A549 (cell line): ENCODE measurements at regions not wholly inside any gene's neighbourhood (a gene's known extent, or its start where the extent isn't known, plus 50 kb on each side); places are given as distances from the start of the nearest gene placed in this dataset.

Experiments used
- ATAC-seq, 2 experiments: fragments of 200-7000 bp in 1 of 2; fragments of >200 bp in 1 of 2; cut with Nextera tagmentation in 1 of 2; cut with Tn5 transposase in 1 of 2; 3 replicates each; pipeline versions ENCODE4 v1.8.0 to v1.9.1; 2018 to 2020; ENCODE audit warnings: mild to moderate bottlenecking in 1 of 2, moderate library complexity in 1 of 2
- CTCF ChIA-PET: fragments of 300-600 bp; sonication (Branson Sonifier 250); formaldehyde crosslinking; extraction: SDS; loops from one replicate; lab custom pipeline; 2021; ENCODE audit warnings: antibody characterized with exemption, inconsistent platforms; lab: Yijun Ruan, JAX
- POLR2A ChIA-PET: fragments of 350-600 bp; formaldehyde crosslinking; extraction: SDS; loops from one replicate; lab custom pipeline; 2021; ENCODE audit warnings: antibody characterized with exemption, inconsistent platforms; lab: Yijun Ruan, JAX
- DNase-seq, 2 experiments: peaks; one replicate each; pipeline versions ENCODE4 v3.0.0 to v3.0.0-alpha.2; 2011 to 2016; ENCODE audit warnings: low read depth in 1 of 2, low spot score in 1 of 2
- FAIRE-seq: peaks from 2 replicates; lab custom pipeline; 2011; peaks lifted over from hg19 to GRCh38; lab: Jason Lieb, UNC
- H3K27ac ChIP-seq, 2 experiments: fragments of >200 bp; sonication (Bioruptor Twin); formaldehyde crosslinking; 3 replicates each; pipeline ENCODE4 v1.5.1; 2016 to 2017
- H3K4me1 ChIP-seq: fragments of >200 bp; sonication (Bioruptor Twin); formaldehyde crosslinking; 3 replicates; pipeline ENCODE4 v1.6.1; 2016
- H3K4me2 ChIP-seq: fragments of >200 bp; sonication (Bioruptor Twin); formaldehyde crosslinking; 3 replicates; pipeline ENCODE4 v1.6.1; 2016
- H3K4me3 ChIP-seq: fragments of >200 bp; sonication (Bioruptor Twin); formaldehyde crosslinking; 3 replicates; pipeline ENCODE4 v1.5.1; 2016
- H3K9me3 ChIP-seq: fragments of >200 bp; sonication (Bioruptor Twin); formaldehyde crosslinking; 3 replicates; pipeline ENCODE4 v1.6.1; 2016
- ATOH8 ChIP-seq: fragments of 250-450 bp; sonication (Bioruptor Pico); IDR thresholded peaks from 2 replicates; pipeline ENCODE4 v1.5.0; 2020; ENCODE audit warnings: low read depth, mild to moderate bottlenecking, moderate library complexity
- CHD4 ChIP-seq: fragments of 200-600 bp; sonication (generic); IDR thresholded peaks from 2 replicates; pipeline ENCODE4 v1.6.1; 2016; ENCODE audit warnings: antibody characterized with exemption, mild to moderate bottlenecking, borderline replicate concordance
- EHMT2 ChIP-seq: fragments of 200-600 bp; sonication (generic); IDR thresholded peaks from 2 replicates; pipeline ENCODE4 v1.6.1; 2016; ENCODE audit warnings: antibody characterized with exemption, low read depth, mild to moderate bottlenecking, moderate library complexity
- ELK1 ChIP-seq: fragments of 150-350 bp; IDR thresholded peaks from 2 replicates; pipeline ENCODE4 v1.6.1; 2014; ENCODE audit warnings: low read depth, mild to moderate bottlenecking, low read length
- ESRRA ChIP-seq: fragments of 150-350 bp; IDR thresholded peaks from 2 replicates; pipeline ENCODE4 v1.6.1; 2014; ENCODE audit warnings: mild to moderate bottlenecking, low read length, borderline replicate concordance
- FOSL2 ChIP-seq, 2 experiments: fragments of 450-650 bp in 1 of 2; fragments of >200 bp in 1 of 2; sonication (Bioruptor Twin) in 1 of 2; formaldehyde crosslinking; IDR thresholded peaks; 2 replicates each; pipeline versions ENCODE4 v1.5.0 to v1.6.1; 2016 to 2020; ENCODE audit warnings: mild to moderate bottlenecking in 1 of 2, moderate library complexity in 1 of 2
- FOXS1 ChIP-seq: fragments of 250-450 bp; sonication (Bioruptor Pico); IDR thresholded peaks from 2 replicates; pipeline ENCODE4 v1.5.0; 2020; ENCODE audit warnings: mild to moderate bottlenecking, moderate library complexity
- HMGXB4 ChIP-seq: fragments of 250-450 bp; sonication (Bioruptor Pico); IDR thresholded peaks from 2 replicates; pipeline ENCODE4 v1.5.0; 2021; ENCODE audit warnings: mild to moderate bottlenecking, moderate library complexity, borderline replicate concordance
- MAFK ChIP-seq: fragments of 450-650 bp; IDR thresholded peaks from 2 replicates; pipeline ENCODE4 v1.6.1; 2014; ENCODE audit not compliant: partially characterized antibody
- MYC ChIP-seq: IDR thresholded peaks from 2 replicates; pipeline ENCODE4 v1.6.1; 2012; ENCODE audit warnings: mild to moderate bottlenecking, inconsistent platforms, low read length, improper control_type of control experiment, borderline replicate concordance
- NFE2L2 ChIP-seq: fragments of 150-350 bp; conservative IDR thresholded peaks from 2 replicates; pipeline ENCODE4 v1.6.1; 2014; ENCODE audit warnings: low read length
- NR3C1 ChIP-seq: fragments of >200 bp; sonication (Bioruptor Twin); formaldehyde crosslinking; IDR thresholded peaks from 3 replicates; pipeline ENCODE4 v1.6.1; 2017
- RARB ChIP-seq: fragments of 250-450 bp; sonication (Bioruptor Pico); IDR thresholded peaks from 2 replicates; pipeline ENCODE4 v1.8.0; 2021; ENCODE audit warnings: mild to moderate bottlenecking, moderate library complexity
- SREBF2 ChIP-seq: fragments of 450-650 bp; IDR thresholded peaks from 2 replicates; pipeline ENCODE4 v1.6.1; 2014; ENCODE audit warnings: mild to moderate bottlenecking, moderate library complexity
- TFCP2L1 ChIP-seq: fragments of 250-450 bp; sonication (Bioruptor Pico); IDR thresholded peaks from 2 replicates; pipeline ENCODE4 v1.5.0; 2021; ENCODE audit warnings: mild to moderate bottlenecking
- TP53 ChIP-seq: fragments of 250-450 bp; sonication (Bioruptor Pico); IDR thresholded peaks from 2 replicates; pipeline ENCODE4 v1.5.0; 2021; ENCODE audit warnings: mild to moderate bottlenecking, moderate library complexity
- WGBS: methylation state at CpG from one replicate; pipeline ENCODE4 v1.1.6; 2017; ENCODE audit errors: missing lambda C conversion rate; 5-methylcytosine and 5-hydroxymethylcytosine counted together
- TF ChIP-seq, protein P1 (sequence below): IDR thresholded peaks from 2 replicates; pipeline ENCODE4 v1.6.1; 2012
- TF ChIP-seq, protein P2 (sequence below): IDR thresholded peaks from 2 replicates; pipeline ENCODE4 v1.6.1; 2012; ENCODE audit warnings: low read depth, borderline replicate concordance

DNA sequence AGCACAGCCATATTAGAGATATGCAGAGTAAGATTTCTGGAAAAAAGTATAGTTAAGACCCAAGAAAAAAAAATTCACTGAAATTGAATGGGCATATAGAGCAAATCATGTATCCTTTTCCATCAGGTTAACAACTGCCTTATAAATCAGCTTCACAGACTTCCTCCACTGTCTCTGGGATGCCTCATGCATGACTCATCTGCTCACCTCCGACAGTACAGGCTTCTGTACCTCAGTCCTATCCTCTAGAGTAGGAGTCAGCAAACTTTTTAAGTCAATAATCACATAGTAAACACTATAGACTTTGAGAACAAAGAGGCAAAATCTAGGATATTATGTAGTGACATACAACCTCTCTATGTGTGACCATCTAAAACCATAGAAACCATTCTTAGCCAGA is 211.6 kb upstream of the SP8 start:
- ChIA-PET CTCF (no interaction called here), POLR2A (no interaction called here)
- Histone ChIP-seq H3K4me1 (no peaks in the 10 kb centered on the region), H3K4me3 (no peak overlapping the region), H3K9me3 (0 out of 3 replicates have a peak, but pooled peaks cover 3% of the 10 kb centered on the region), H3K4me2 (no peak overlapping the region), H3K27ac (no peak overlapping the region)
- DNase-seq: no peak
- ATAC-seq: no peak
- FAIRE-seq: no peak
- WGBS: 0% methylated on average over 1 of the region's 1 CpG
- TF ChIP-seq FOSL2 (IDR thresholded peaks at IDR 0.05) (no peak), FOSL2 (CRISPR knock-in tag; IDR thresholded peaks at IDR 0.05) (0 out of 2 replicates have a peak, but pooled peaks have one; percentile 3), ESRRA (no peak)

- POLR2A ChIA-PET: no interaction called here
- FAIRE-seq: no peak
- 0% methylated on average over 4 of the region's 4 CpGs for WGBS
- TF ChIP-seq, protein P1, sequence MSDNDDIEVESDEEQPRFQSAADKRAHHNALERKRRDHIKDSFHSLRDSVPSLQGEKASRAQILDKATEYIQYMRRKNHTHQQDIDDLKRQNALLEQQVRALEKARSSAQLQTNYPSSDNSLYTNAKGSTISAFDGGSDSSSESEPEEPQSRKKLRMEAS: no peak
- TF ChIP-seq TFCP2L1 (CRISPR knock-in tag) (no peak), CHD4 (no peak), NR3C1 (no peak), RARB (CRISPR knock-in tag) (no peak), TP53 (CRISPR knock-in tag) (no peak)
- TF ChIP-seq, all 56 proteins: peak for 0
- no peak overlapping the region for H3K4me3 ChIP-seq
- no peaks in the 10 kb centered on the region for H3K9me3 ChIP-seq
- no peak overlapping the region for H3K4me2 ChIP-seq
- CTCF ChIA-PET: no interaction called here
- H3K27ac ChIP-seq: no peak overlapping the region
- DNase-seq (no peak), ATAC-seq (no peak)
- no peaks in the 10 kb centered on the region for H3K4me1 ChIP-seq
These were observed 224.5 kb upstream of the SP8 start for GRCh38 chr7:21011153-21011552.

DNA sequence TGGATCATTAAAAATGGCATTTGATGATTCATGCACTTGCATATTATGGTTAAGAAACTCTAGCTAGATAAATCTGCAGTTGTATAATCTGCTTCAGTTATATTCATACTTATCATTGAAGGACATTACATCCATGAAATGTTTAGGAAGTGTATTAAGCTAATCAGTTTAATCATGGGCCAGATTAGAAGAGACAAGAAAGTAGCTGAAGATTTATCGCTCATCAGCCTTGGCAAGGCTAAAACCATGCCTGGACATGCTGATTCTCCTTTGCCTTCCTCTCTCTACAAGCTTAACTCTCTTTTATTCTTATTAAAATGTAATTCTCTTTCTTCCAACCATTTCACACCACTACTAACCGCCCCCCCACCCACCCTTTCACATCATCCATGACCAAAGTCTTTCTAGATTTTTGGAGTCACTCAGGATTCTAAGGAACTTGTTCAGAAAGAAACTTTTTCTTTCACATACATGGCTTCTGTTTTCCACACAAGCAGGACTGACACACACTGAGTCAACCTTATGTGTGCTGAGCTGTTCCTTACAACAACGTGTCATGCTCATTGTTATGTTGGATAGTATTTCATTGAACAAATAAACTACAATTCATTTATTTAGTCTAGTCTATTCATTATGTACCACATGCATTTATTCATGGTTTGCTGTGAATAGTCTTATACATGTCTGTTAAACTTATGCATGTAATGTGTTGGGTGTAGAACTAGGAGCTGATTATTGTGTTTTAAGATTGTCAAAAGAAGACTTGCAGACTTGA is 227.3 kb upstream of the SP8 start:
- H3K27ac ChIP-seq: no peak overlapping the region
- H3K4me1 ChIP-seq: no peaks in the 10 kb centered on the region
- H3K4me2 ChIP-seq: no peak overlapping the region
- ATAC-seq (no peak), DNase-seq (no peak)
- H3K9me3 ChIP-seq: no peaks in the 10 kb centered on the region
- TF ChIP-seq MAFK: no peak
- TF ChIP-seq MYC: no peak
- TF ChIP-seq HMGXB4: no peak
- no peak for TF ChIP-seq EHMT2
- TF ChIP-seq ATOH8: no peak
- no peak for TF ChIP-seq FOXS1 (CRISPR knock-in tag)
- TF ChIP-seq TFCP2L1 (CRISPR knock-in tag): no peak
- TF ChIP-seq CHD4: no peak
- TF ChIP-seq, all 56 proteins: peak for 0
- POLR2A ChIA-PET: no interaction called here
- no peak overlapping the region for H3K4me3 ChIP-seq
- CTCF ChIA-PET: interaction anchor here (0.5 kb wide), 1 partner anchor 1128 kb away, joined by 3 read pairs; no protein-coding TSS in a partner anchor
- 3% methylated on average over 3 of the region's 3 CpGs for WGBS
- no peak for FAIRE-seq

DNA sequence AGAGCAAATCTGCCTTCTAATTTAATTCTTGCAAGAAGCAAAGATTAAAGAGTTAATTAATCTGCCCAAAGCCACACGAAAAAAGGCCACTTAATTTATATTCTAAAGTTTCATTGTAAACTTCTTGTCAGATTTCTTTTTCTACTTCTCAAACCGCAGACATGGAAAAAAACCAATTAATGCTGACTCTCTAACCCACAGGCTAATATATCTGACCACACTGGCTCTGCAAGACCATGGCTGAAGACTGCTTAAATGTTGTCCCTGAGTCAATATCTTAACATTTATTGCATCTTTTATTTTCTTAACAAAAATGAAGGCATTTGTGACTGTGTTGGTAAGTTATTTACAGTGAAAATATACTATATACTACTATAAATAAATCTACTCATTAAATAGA is 234.0 kb upstream of the SP8 start:
- CTCF ChIA-PET: no interaction called here
- H3K27ac ChIP-seq: no peak overlapping the region
- H3K4me1 ChIP-seq: no peaks in the 10 kb centered on the region
- WGBS: 4% methylated on average over 2 of the region's 2 CpGs
- ATAC-seq: no peak
- TF ChIP-seq NFE2L2: no peak
- TF ChIP-seq TP53 (CRISPR knock-in tag): no peak
- no peak for TF ChIP-seq TFCP2L1 (CRISPR knock-in tag)
- TF ChIP-seq, protein P1: no peak
- TF ChIP-seq, protein P2, sequence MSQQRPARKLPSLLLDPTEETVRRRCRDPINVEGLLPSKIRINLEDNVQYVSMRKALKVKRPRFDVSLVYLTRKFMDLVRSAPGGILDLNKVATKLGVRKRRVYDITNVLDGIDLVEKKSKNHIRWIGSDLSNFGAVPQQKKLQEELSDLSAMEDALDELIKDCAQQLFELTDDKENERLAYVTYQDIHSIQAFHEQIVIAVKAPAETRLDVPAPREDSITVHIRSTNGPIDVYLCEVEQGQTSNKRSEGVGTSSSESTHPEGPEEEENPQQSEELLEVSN: no peak
- no peak for TF ChIP-seq SREBF2
- no peak for TF ChIP-seq ELK1
- DNase-seq: no peak
- FAIRE-seq: no peak
- no peak overlapping the region for H3K4me2 ChIP-seq
- POLR2A ChIA-PET: no interaction called here
- no peak overlapping the region for H3K4me3 ChIP-seq
- no peaks in the 10 kb centered on the region for H3K9me3 ChIP-seq
